ENCODE measurements at regions not wholly inside any gene's neighbourhood (a gene's known extent, or its start where the extent isn't known, plus 50 kb on each side); places are given as distances from the start of the nearest gene placed in this dataset.

DNA sequence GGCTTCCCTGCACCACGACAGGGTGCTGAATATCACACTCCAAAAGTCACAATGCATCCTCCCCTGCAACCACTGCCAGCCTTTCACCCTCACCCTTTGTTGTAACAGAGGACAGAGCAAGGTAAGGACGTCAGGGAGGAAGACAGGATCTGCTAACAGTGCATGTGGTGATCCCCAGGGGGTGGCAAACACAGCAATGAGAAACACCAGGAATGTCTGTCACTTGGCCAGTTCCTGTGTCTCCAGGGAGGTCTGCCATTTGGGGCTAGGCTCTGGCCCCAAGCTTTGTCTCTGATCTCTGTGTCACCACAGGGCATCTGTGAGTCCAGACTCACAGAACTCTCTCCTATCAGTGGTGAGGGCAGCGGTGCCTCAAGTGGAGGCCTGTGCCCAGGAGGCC lies 54.3 kb upstream of the SLC24A5 start:
- peaks cover 6% of the 10 kb centered on the region for H3K36me3 Mint-ChIP-seq (ENCODE audit: low read depth)
- H3K9me3 Mint-ChIP-seq: peaks cover 15% of the 10 kb centered on the region
- H3K4me3 Mint-ChIP-seq: no peak overlapping the region
- no peak overlapping the region for H3K27ac Mint-ChIP-seq
- peaks cover 36% of the 10 kb centered on the region for H3K4me1 Mint-ChIP-seq
- TF ChIP-seq, protein P1, sequence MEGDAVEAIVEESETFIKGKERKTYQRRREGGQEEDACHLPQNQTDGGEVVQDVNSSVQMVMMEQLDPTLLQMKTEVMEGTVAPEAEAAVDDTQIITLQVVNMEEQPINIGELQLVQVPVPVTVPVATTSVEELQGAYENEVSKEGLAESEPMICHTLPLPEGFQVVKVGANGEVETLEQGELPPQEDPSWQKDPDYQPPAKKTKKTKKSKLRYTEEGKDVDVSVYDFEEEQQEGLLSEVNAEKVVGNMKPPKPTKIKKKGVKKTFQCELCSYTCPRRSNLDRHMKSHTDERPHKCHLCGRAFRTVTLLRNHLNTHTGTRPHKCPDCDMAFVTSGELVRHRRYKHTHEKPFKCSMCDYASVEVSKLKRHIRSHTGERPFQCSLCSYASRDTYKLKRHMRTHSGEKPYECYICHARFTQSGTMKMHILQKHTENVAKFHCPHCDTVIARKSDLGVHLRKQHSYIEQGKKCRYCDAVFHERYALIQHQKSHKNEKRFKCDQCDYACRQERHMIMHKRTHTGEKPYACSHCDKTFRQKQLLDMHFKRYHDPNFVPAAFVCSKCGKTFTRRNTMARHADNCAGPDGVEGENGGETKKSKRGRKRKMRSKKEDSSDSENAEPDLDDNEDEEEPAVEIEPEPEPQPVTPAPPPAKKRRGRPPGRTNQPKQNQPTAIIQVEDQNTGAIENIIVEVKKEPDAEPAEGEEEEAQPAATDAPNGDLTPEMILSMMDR (IDR thresholded peaks at IDR 0.05): no peak
- no peak for DNase-seq
- peaks cover 12% of the 10 kb centered on the region for H3K27me3 Mint-ChIP-seq (ENCODE audit: low read depth, poor library complexity)
